Ovary (tissue), 3 donors: ENCODE measurements at regions not wholly inside any gene's neighbourhood (a gene's known extent, or its start where the extent isn't known, plus 50 kb on each side); places are given as distances from the start of the nearest gene placed in this dataset.

Experiments
- EP300 ChIP-seq: sonication (generic); formaldehyde crosslinking; IDR thresholded peaks from one replicate; pipeline ENCODE4 v1.6.1; 2017; ENCODE audit warnings: antibody characterized with exemption
- POLR2A ChIP-seq: fragments of 450-650 bp; IDR thresholded peaks from one replicate; pipeline ENCODE4 v1.6.1; 2017; ENCODE audit warnings: antibody characterized with exemption, mild to moderate bottlenecking, moderate library complexity
- TF ChIP-seq, protein P1 (sequence below), 3 donors: fragments of 450-650 bp in 2 of 3; fragments of 200-600 bp in 1 of 3; IDR thresholded peaks; one replicate each; pipeline versions ENCODE4 v1.5.1 to v1.8.0; 2016 to 2022; ENCODE audit warnings: antibody characterized with exemption in 3 of 3, mild to moderate bottlenecking in 1 of 3
- donor health status: DM: no; HTN: no; CAD: no.

DNA sequence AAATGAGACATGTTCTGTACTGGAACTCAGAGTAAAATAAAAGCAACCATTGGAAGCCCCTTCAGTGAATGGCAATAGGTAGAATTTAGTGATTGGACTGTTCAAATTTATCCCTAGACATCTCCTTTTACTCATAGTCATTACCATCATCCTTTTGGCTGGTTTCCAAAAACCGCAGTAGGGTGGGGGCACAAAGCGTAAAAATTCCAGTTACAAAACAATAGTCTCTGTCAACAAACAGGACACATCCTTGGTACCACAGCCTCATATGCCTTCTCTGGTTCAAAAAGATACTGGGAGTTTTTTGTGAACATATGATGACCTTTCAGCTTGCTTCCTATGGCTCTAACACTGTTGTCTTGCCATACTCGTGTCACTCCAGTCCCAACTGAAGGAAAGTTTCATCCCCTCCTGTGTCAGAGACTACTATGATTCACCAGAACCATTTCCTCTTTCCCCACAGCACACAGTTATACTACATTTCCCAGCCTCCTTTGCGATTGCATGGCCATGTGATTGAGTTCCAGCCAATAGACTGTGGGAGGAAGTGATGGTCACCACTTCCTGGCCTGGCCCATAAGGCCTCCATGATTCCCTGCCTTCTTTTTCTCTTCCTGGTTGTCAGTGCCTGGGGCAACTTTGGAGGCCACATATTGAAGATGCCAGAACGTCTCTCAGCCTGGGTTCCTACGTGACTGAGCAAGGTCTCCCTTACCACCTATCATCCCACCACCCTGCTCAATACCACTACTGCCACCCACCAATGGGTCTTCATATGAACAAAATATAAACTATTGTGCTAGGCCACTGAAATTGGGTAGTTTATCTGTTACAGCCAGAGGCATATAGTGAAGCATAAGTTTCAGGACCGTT lies 162.4 kb downstream of the ID4 start:
- TF ChIP-seq, protein P1, sequence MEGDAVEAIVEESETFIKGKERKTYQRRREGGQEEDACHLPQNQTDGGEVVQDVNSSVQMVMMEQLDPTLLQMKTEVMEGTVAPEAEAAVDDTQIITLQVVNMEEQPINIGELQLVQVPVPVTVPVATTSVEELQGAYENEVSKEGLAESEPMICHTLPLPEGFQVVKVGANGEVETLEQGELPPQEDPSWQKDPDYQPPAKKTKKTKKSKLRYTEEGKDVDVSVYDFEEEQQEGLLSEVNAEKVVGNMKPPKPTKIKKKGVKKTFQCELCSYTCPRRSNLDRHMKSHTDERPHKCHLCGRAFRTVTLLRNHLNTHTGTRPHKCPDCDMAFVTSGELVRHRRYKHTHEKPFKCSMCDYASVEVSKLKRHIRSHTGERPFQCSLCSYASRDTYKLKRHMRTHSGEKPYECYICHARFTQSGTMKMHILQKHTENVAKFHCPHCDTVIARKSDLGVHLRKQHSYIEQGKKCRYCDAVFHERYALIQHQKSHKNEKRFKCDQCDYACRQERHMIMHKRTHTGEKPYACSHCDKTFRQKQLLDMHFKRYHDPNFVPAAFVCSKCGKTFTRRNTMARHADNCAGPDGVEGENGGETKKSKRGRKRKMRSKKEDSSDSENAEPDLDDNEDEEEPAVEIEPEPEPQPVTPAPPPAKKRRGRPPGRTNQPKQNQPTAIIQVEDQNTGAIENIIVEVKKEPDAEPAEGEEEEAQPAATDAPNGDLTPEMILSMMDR (IDR thresholded peaks at IDR 0.05) = no peak
- TF ChIP-seq POLR2A (no peak), EP300 (no peak)
